Liver (tissue), 7 donors: ENCODE measurements at regions not wholly inside any gene's neighbourhood (a gene's known extent, or its start where the extent isn't known, plus 50 kb on each side); places are given as distances from the start of the nearest gene placed in this dataset.

Experiments
- DNase-seq: peaks from one replicate; pipeline ENCODE4 v3.0.0-alpha.2; 2017; ENCODE audit warnings: low spot score
- H3K27ac ChIP-seq, 2 donors: one replicate each; pipeline ENCODE4 v1.7.0; 2013; ENCODE audit warnings: inconsistent platforms in 2 of 2, low read length in 2 of 2, control low read depth in 1 of 2, low read depth in 1 of 2, mild to moderate bottlenecking in 1 of 2
- H3K27me3 ChIP-seq, 4 donors: one replicate each; pipeline versions ENCODE4 v1.6.1 to v1.7.0; 2013; ENCODE audit warnings: low read length in 3 of 4, inconsistent platforms in 1 of 4, mild to moderate bottlenecking in 1 of 4, moderate library complexity in 1 of 4; ENCODE audit not compliant: control insufficient read depth in 4 of 4, insufficient read depth in 4 of 4
- H3K36me3 ChIP-seq, 4 donors: one replicate each; pipeline versions ENCODE4 v1.6.1 to v1.7.0; 2013; ENCODE audit warnings: low read length in 3 of 4, mild to moderate bottlenecking in 3 of 4, low read depth in 1 of 4, moderate library complexity in 1 of 4; ENCODE audit not compliant: control insufficient read depth in 4 of 4, insufficient read depth in 3 of 4
- H3K4me1 ChIP-seq, 4 donors: one replicate each; pipeline versions ENCODE4 v1.6.1 to v1.7.0; 2013; ENCODE audit warnings: low read length in 3 of 4, mild to moderate bottlenecking in 3 of 4, moderate library complexity in 1 of 4; ENCODE audit not compliant: control insufficient read depth in 4 of 4, insufficient read depth in 4 of 4
- H3K4me3 ChIP-seq, 3 donors: one replicate each; pipeline versions ENCODE4 v1.6.1 to v1.7.0; 2013; ENCODE audit warnings: low read length in 3 of 3, control low read depth in 1 of 3, low read depth in 1 of 3, mild to moderate bottlenecking in 1 of 3
- H3K9ac ChIP-seq, 2 donors: one replicate each; pipeline ENCODE4 v1.7.0; 2013; ENCODE audit warnings: low read length in 2 of 2, mild to moderate bottlenecking in 2 of 2, moderate library complexity in 2 of 2, control low read depth in 1 of 2, low read depth in 1 of 2
- H3K9me3 ChIP-seq, 4 donors: one replicate each; pipeline versions ENCODE4 v1.6.1 to v1.7.0; 2013; ENCODE audit warnings: low read length in 3 of 4; ENCODE audit not compliant: control insufficient read depth in 4 of 4
- ATF3 ChIP-seq: IDR thresholded peaks from 2 replicates; pipeline ENCODE4 v1.6.1; 2016; ENCODE audit warnings: antibody characterized with exemption
- CTCF ChIP-seq: fragments of 150-350 bp; IDR thresholded peaks from 2 replicates; pipeline ENCODE4 v1.5.1; 2017; ENCODE audit warnings: improper control_type of control experiment, low read depth, low read length; ENCODE audit not compliant: missing input control
- EGR1 ChIP-seq, 2 donors: IDR thresholded peaks; 2 replicates each; pipeline ENCODE4 v1.6.1; 2016 to 2018; ENCODE audit warnings: antibody characterized with exemption in 2 of 2, low read depth in 2 of 2
- HNF4A ChIP-seq, 2 donors: conservative IDR thresholded peaks; 2 replicates each; pipeline ENCODE4 v1.6.1; 2016; ENCODE audit warnings: antibody characterized with exemption in 2 of 2, mild to moderate bottlenecking in 2 of 2
- HNF4G ChIP-seq: IDR thresholded peaks from 2 replicates; pipeline ENCODE4 v1.6.1; 2016; ENCODE audit warnings: antibody characterized with exemption
- JUND ChIP-seq, 2 donors: IDR thresholded peaks; 2 replicates each; pipeline ENCODE4 v1.6.1; 2016; ENCODE audit warnings: antibody characterized with exemption in 2 of 2
- MAX ChIP-seq: IDR thresholded peaks from 2 replicates; pipeline ENCODE4 v1.6.1; 2016; ENCODE audit warnings: antibody characterized with exemption
- NR2F2 ChIP-seq: IDR thresholded peaks from 2 replicates; pipeline ENCODE4 v1.6.1; 2016; ENCODE audit warnings: antibody characterized with exemption
- RAD21 ChIP-seq, 2 donors: IDR thresholded peaks; 2 replicates each; pipeline ENCODE4 v1.6.1; 2016; ENCODE audit warnings: antibody characterized with exemption in 2 of 2, mild to moderate bottlenecking in 2 of 2
- REST ChIP-seq: IDR thresholded peaks from 2 replicates; pipeline ENCODE4 v1.6.1; 2016; ENCODE audit warnings: antibody characterized with exemption, mild to moderate bottlenecking
- RXRA ChIP-seq, 2 donors: IDR thresholded peaks; 2 replicates each; pipeline ENCODE4 v1.6.1; 2017 to 2018; ENCODE audit warnings: antibody characterized with exemption in 2 of 2, mild to moderate bottlenecking in 1 of 2
- SP1 ChIP-seq: IDR thresholded peaks from 2 replicates; pipeline ENCODE4 v1.6.1; 2018; ENCODE audit warnings: antibody characterized with exemption, mild to moderate bottlenecking
- TAF1 ChIP-seq: conservative IDR thresholded peaks from 2 replicates; pipeline ENCODE4 v1.6.1; 2016; ENCODE audit warnings: antibody characterized with exemption, mild to moderate bottlenecking
- TF ChIP-seq, protein P1 (sequence below): IDR thresholded peaks from 2 replicates; pipeline ENCODE4 v1.6.1; 2016; ENCODE audit warnings: antibody characterized with exemption
- donor health status: healthy.
- donor health status: healthy.
- donor health status: healthy.
- donor health status: healthy.

DNA sequence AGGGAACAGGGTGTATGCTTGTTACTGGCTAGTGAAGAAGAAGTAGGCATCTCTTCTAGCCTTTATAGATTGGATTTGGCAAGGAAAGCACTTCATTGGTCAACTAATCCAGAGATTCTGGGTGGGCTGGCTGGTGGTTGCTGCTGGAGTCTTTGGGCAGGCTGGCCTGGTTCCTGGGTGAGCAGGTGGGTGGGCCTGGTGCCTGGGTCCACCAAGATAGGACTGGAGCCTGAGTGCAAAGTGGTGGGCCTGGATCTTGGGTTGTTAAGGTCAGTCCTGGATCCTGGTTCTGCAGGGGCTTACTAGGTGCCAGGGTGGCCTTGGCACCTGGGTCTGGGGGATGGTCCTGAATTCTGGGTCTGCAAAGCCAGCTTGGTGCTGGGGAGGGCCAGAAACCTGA is 482.4 kb upstream of the GHITM start:
- no peak overlapping the region for H3K4me3 ChIP-seq
- H3K27me3 ChIP-seq = no peaks in the 10 kb centered on the region
- no peak overlapping the region for H3K9ac ChIP-seq
- H3K9me3 ChIP-seq = no peaks in the 10 kb centered on the region
- DNase-seq = no peak
- no peaks in the 10 kb centered on the region for H3K4me1 ChIP-seq
- no peaks in the 10 kb centered on the region for H3K36me3 ChIP-seq
- no peak for TF ChIP-seq REST
- no peak for TF ChIP-seq HNF4G
- TF ChIP-seq JUND (IDR thresholded peaks at IDR 0.05) = no peak
- no peak for TF ChIP-seq NR2F2
- TF ChIP-seq HNF4A (conservative IDR thresholded peaks at IDR 0.05) = no peak
- no peak for TF ChIP-seq SP1
- no peak for TF ChIP-seq RXRA (IDR thresholded peaks at IDR 0.05)
- TF ChIP-seq CTCF = no peak
- TF ChIP-seq MAX = no peak
- TF ChIP-seq, protein P1, sequence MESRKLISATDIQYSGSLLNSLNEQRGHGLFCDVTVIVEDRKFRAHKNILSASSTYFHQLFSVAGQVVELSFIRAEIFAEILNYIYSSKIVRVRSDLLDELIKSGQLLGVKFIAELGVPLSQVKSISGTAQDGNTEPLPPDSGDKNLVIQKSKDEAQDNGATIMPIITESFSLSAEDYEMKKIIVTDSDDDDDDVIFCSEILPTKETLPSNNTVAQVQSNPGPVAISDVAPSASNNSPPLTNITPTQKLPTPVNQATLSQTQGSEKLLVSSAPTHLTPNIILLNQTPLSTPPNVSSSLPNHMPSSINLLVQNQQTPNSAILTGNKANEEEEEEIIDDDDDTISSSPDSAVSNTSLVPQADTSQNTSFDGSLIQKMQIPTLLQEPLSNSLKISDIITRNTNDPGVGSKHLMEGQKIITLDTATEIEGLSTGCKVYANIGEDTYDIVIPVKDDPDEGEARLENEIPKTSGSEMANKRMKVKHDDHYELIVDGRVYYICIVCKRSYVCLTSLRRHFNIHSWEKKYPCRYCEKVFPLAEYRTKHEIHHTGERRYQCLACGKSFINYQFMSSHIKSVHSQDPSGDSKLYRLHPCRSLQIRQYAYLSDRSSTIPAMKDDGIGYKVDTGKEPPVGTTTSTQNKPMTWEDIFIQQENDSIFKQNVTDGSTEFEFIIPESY = no peak
- no peak for TF ChIP-seq ATF3
- no peak for TF ChIP-seq TAF1
- TF ChIP-seq RAD21 (IDR thresholded peaks at IDR 0.05) = no peak
- no peak overlapping the region for H3K27ac ChIP-seq

DNA sequence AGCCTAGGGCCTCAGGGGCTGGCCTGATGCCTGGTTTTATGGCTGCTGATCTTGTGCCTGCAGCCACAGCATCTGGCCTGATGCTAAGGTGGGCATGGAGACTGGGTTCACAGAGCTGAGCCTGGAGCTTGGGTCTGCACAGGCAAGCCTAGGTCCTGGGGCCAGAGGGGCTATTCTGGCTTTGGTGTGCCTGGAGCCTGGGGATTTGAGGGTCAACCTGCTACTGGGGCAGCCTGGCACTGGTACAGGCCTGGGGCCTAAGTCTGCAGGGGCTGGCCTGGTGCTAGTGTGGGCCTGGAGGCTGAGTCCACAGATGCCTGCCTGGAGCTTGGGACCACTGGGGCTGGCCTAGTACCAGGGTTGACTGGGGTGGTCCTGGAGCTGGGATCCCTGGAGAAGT is 481.8 kb upstream of the GHITM start:
- H3K4me1 ChIP-seq = no peaks in the 10 kb centered on the region
- H3K9ac ChIP-seq = no peak overlapping the region
- no peak overlapping the region for H3K4me3 ChIP-seq
- no peak for DNase-seq
- no peak overlapping the region for H3K27ac ChIP-seq
- TF ChIP-seq RXRA (IDR thresholded peaks at IDR 0.05) (no peak), CTCF (no peak), ATF3 (no peak), EGR1 (IDR thresholded peaks at IDR 0.05; ENCODE audit: low read depth in 2 of 2) (no peak), HNF4G (no peak)
- H3K36me3 ChIP-seq = no peaks in the 10 kb centered on the region
- H3K27me3 ChIP-seq = no peaks in the 10 kb centered on the region
- no peaks in the 10 kb centered on the region for H3K9me3 ChIP-seq
